Hematopoietic multipotent progenitor cell treated with erythropoietin and hydrocortisone succinate and interleukin-3 and kit ligand, for 8 days (in vitro differentiated cells): ENCODE measurements at regions not wholly inside any gene's neighbourhood (a gene's known extent, or its start where the extent isn't known, plus 50 kb on each side); places are given as distances from the start of the nearest gene placed in this dataset.
"Not testable (repeated sequence)": the region's sequence is repeated elsewhere in the genome, so short reads cannot be mapped to it uniquely, and the experiment has no call there.

Experiments used
- DNase-seq: peaks from one replicate; pipeline ENCODE4 v3.0.0-alpha.2; 2015

DNA sequence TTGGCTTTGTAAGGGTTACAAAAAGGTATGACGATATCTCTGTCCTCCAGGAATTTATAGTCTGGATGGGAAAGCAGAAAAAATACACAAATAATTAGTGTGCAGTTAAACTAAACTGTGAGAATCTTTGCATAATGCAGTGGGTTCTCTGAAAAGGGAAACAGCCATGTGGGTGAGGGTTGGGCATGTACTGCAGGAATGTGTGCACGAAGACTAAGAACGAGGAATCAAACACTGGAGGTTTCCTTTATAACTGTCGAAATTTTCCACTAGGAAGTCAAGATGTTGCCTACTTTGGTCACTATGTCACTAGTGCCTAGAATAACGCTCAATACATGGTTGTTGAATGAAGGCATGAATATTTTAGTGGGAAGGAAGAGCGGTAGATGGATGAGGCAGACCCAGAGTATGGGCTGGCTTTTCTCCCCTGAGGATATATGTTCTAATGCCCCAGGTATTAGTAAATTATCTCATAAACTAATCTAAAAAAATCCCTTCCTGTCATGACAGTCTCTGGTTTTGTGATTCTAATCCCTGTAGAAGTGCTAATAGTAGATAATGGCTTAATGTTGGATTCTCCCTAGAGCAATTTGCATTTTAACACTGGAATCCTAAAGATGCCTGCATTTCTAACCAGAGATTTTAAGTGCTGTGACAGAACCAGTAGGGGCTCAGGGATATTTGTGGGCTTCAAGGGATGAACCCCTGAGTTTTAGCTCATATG is 227.3 kb downstream of the NMUR2 start:
- no peak for DNase-seq

- DNase-seq: no peak
Observed at GRCh38 chr5:152171888-152172287, 233.2 kb downstream of the NMUR2 start.

GRCh38 chr5:152170350-152170749 is 234.7 kb downstream of the NMUR2 start:
- no peak for DNase-seq

- DNase-seq: no peak
Observed at GRCh38 chr5:152164860-152165259, 240.2 kb upstream of the GLRA1 start.

- DNase-seq: not testable (repeated sequence)
Observed at GRCh38 chr5:152159894-152160293, 235.2 kb upstream of the GLRA1 start.

DNA sequence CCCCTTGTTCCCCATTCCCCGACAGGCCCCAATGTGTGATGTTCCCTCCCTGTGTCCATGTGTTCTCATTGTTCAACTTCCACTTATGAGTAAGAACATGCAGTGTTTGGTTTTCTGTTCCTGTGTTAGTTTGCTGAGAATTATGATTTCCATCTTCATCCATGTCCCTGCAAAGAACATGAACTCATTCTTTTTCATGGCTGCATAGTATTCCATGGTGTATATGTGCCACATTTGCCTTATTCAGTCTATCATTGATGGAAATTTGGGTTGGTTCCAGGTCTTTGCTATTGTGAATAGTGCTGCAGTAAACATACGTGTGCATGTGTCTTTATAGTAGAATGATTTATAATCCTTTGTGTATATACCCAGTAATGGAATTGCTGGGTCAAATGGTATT is 229.8 kb upstream of the GLRA1 start:
- not testable (repeated sequence) for DNase-seq

DNA sequence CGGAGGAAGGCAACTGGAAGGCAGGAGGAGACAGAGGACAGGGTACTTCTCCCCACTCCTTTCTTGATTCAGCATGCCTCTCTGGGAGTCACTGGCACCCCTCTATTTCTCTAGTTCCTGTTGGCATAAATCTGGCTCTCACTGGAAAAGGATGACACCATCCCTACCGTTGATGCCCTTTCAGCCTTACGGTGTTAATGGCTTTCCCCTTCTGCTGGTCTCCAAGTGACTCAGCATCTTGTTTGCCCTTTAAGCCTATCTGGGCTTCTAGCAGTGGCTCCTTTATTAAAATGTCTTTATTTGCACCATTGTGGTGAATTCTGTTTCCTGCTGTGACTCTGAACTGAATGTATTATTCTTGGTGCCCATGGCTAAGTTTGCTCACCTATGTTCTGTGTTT is 227.3 kb upstream of the GLRA1 start:
- DNase-seq: no peak

GRCh38 chr5:152151113-152151512 is 226.5 kb upstream of the GLRA1 start:
- DNase-seq: no peak

DNA sequence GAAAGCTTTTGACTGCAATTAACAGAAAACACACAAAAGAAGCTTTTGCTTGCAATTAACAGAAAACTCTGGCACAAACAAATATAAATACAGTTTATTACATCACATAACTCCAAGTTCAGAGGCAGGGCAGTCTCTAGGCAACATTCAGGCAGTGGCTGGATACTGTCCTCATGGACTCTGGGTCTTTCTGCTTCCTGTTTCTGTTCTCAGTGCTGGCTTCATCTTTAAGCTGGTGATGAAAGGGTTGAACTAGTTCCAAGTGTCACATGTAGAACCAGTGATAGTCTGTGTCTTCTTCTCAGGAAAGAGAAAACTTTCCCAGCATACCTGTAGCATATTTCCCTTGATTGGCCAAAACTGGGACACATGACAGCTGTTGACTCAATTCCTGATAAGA is 222.6 kb upstream of the GLRA1 start:
- no peak for DNase-seq

DNA sequence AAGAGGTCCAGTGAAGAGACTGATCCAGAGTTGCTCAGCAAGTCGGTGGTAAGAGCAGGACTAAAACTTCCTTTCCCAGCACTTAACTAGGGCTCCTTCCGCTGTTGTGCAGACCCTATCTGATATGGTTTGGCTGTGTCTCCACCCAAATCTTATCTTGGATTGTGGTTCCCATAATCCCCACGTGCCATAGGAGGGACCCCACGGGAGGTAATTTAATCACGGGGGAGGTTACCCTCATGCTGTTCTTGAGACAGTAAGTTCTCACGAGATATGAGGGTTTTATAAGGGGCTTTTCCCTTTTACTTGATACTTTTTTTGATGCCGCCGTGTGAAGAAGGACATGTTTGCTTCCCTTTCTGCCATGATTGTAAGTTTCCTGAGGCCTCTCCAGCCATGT is 221.9 kb upstream of the GLRA1 start:
- no peak for DNase-seq

DNA sequence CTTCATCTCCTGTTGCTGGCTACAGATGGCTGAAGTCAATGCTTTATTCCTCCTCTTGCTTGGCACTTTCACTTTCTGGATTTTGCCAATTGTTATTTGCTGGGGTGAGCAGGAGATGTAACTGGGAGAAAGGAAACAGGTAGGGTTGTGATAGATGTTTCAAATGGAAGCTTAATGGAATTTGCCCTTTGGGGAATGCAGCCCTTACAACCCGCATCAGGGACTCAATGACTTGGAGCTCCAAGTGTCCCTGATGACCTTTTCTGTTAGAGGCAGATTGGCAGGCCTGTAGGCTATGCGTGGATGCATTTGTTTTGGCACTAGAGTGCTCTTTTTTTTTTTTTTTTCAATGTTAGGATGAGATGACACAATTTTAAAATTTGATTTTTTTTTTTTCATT is 219.9 kb upstream of the GLRA1 start:
- no peak for DNase-seq

DNA sequence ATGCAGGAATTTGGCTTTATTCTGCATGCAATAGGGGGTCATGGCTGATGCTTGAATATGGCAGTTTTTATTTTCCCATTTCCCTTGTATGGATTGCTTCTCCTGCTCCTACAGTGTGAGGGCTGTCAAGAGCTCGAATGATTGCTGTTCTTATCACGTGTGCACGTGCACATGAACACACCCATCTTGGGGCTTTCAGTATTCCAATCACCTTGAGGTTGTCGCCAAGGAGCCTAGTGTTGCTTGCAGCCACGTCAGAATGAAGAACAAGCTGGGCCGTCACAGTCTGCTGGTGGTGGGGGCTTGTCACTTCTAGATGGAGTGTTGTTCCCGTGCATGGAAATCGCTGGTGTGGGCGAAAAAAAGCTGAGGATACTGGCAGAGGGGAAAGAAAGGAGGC is 219.4 kb upstream of the GLRA1 start:
- DNase-seq: no peak

DNA sequence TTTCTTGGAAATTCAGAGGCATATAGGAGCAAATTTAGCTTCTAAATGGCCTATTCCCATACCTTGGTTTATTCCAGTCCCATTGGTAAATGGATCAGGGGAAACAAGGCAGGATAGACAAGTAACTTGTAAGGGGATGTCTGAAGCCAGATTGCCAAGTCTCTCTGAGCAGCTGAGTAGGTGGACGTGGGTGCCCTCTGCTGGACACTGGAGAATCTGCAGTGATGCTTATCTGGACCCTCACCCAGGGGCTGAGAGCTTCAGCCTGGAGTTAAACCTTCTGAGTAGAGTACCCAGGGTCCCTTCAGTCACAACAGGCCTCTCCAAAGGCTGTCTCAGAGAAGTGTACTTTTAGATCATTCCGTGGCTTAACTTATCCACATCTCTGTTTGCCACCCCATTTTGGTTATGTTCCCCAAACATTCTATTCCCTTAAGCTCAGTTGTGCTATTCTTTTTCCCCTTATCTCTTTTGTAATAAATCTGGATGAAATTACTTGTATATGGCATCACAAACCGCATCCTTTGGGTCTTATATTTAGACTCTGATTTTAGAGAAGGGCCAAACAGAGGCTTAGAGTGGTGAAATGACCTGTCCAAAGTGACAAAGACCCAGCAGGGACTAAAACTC is 218.3 kb upstream of the GLRA1 start:
- peak; percentile 66 for DNase-seq

- no peak for DNase-seq
Observed at GRCh38 chr5:152140347-152140746, 215.7 kb upstream of the GLRA1 start.

DNA sequence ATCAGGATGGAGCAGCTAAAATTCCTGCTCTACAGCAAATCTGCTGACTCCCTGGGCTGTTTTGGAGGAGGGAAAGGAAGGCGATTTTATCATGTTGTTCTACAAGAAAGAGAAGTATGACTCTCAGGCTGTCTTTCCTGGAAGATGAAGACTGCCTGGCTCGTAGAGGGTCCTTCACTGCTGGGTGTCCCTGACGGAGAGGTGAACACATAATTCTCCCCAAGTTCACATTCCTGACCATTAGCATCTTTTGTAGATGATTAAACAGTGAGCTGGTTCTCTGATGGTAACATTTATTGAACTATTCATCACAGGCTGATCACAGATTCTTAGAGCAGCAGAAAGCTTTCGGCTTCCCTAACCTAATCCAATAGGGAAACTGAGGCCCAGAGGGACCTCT is 212.4 kb upstream of the GLRA1 start:
- DNase-seq: no peak

DNA sequence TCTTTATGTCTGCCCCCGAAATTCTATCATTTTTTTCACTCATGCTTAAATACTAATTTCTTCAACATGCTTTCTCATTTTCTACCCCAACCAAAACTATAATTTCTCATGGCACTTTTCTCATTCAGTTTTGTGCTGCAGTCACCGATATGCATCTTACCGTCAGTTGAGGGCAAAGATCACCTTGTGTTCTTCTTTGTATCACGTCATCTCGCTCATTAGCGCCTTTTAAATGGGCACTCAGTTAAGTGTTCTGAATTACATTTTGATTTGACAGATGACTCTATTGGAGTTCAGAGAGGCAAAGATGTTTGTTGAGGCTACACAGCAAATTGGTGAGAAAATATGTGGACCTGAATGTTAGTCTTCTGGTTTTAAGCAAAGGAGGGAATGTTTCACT is 211.7 kb upstream of the GLRA1 start:
- no peak for DNase-seq

GRCh38 chr5:152135827-152136226 is 211.2 kb upstream of the GLRA1 start:
- no peak for DNase-seq

- DNase-seq: no peak
Observed at GRCh38 chr5:152125661-152126205, 201.1 kb upstream of the GLRA1 start.

GRCh38 chr5:152124409-152125041 is 199.9 kb upstream of the GLRA1 start:
- no peak for DNase-seq

- no peak for DNase-seq
Observed at GRCh38 chr5:152118676-152119470, 194.2 kb upstream of the GLRA1 start.

DNA sequence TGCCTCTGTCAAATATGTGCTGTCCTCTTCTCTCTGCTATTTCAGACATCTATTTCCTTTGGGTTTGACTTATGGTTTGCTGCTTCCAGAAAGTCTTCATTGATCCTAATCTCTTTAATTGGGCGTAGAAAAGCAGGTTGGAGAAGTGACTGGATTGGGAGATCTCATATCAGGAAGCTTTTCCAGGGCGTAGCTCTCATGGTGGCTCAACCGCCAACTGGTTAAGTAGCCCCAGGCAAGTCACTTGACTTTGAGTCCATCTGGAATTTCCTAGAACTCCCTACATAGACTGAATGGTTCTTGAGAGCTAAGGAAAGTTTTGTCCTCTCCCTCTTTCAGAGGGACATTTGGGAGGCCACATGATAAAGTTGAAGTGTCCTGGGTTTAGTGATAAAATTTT is 192.3 kb upstream of the GLRA1 start:
- no peak for DNase-seq

DNA sequence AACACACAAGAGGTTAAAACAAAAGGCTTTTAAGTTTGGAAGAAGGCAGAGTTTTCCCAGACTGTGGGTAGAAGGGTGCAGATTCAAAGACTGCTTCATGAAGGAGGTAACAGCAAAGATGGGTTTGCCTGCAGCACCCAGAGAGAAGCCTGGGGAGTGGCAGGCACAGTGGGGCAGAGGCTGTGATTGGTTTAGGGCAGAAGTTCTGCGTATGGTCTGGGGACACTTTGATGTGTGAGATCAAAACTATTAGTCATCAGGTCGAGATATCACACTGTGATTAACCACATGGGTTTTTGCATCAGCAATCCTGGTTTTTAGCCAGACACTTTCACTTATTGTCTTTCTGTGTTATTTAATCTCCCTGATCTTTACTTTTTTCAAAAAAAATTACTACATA is 188.8 kb upstream of the GLRA1 start:
- DNase-seq: no peak

GRCh38 chr5:152107220-152107619 is 182.6 kb upstream of the GLRA1 start:
- no peak for DNase-seq
